T-helper 2 cell treated with Interferon-gamma antibody and Interleukin-4, amounts not matched to agents 100 ng/mL and 5 ng/mL, for 36 hours (primary cell): ENCODE measurements at regions not wholly inside any gene's neighbourhood (a gene's known extent, or its start where the extent isn't known, plus 50 kb on each side); places are given as distances from the start of the nearest gene placed in this dataset.

ENCODE experiments used
- intact Hi-C: fragments of 100-400 bp; cut with micrococcal nuclease; formaldehyde crosslinking; loops from one replicate; pipeline ENCODE4 v1.15.1; 2023

DNA sequence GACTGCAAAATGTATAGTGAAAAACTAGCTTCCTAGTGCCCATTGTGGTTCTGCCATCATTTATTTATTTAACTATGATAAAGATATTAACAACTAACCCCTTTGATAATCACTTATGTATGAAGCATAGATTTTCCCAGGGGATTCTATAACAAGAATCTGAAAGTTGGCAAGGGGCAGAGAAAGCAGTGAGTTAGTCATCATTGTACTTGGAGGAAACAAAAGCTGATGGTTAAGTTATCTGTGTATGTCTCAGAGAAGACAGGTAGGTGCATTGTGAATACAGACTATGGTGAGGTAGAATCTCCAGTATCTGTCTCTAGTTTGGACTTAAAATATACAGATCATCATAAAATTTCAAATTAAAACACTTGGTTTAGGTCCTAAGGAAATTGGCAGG is 2159.1 kb upstream of the CELF4 start:
- intact Hi-C loops = no loop called here

DNA sequence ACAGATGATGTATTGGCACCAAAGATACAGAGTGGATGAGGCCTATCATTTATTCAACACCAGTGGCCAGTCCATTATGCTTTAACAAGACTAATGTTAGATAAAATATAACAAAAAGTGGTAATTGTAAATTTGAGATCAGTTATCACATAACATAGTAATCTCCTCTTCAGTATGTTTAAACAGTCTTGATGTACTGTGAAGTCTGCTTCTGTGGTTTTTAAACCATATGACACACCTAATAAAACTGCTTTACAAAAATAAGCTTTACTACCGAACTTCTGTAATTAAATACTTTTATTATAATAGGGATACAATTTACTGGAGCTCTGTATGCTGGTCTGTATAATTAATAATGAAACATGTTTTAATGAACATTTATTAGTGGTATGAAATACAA is 2156.1 kb upstream of the CELF4 start:
- intact Hi-C loops = no loop called here

GRCh38 chr18:39713961-39714360 is 2148.4 kb upstream of the CELF4 start:
- intact Hi-C loops = no loop called here

DNA sequence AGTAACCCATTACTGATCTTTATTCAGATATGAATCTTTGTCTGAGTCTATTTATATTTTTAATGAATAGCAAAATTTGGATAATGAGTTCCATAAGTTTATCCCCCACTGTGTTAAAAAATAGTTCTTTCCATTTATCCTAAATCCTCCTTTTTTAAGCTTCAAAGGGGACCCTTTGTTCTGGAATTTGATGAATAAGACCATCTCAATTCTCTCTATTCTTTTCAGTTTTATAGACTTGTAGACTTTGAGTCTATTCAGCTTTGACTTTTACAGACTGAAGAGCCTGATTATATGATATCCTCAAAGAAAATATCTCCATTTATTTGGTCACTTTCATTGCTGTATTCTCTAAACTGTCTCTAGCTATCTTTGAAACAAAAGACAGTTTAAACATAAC is 2146.1 kb upstream of the CELF4 start:
- intact Hi-C loops = no loop called here

DNA sequence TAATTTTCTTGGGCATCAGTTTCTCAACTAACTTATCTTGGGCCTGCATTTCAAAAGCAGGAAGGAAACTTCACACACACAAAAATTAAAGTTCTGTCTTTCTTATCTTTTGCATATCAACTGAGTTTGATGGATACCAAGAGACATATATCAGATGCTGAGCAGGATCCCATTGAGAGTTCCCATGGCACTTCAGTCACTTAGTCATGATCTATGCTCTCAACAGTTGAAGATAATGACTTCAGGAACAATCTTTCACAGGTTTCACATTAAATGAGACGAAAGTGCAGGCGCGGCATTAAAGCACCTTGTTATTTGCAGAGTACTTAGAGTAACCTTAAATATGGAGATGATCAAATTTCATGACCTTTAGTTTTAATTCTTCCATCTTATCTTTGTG is 2139.8 kb upstream of the CELF4 start:
- intact Hi-C loops = no loop called here

- intact Hi-C loops = no loop called here
Observed at GRCh38 chr18:39702888-39703287, 2137.3 kb upstream of the CELF4 start.

- intact Hi-C loops = no loop called here
Observed at GRCh38 chr18:39701839-39702238, 2136.2 kb upstream of the CELF4 start.

GRCh38 chr18:39701055-39701783 is 2135.6 kb upstream of the CELF4 start:
- intact Hi-C loops = no loop called here

GRCh38 chr18:39699340-39699964 is 2133.9 kb upstream of the CELF4 start:
- intact Hi-C loops = no loop called here

- intact Hi-C loops = no loop called here
Observed at GRCh38 chr18:39698436-39698835, 2132.8 kb upstream of the CELF4 start.

DNA sequence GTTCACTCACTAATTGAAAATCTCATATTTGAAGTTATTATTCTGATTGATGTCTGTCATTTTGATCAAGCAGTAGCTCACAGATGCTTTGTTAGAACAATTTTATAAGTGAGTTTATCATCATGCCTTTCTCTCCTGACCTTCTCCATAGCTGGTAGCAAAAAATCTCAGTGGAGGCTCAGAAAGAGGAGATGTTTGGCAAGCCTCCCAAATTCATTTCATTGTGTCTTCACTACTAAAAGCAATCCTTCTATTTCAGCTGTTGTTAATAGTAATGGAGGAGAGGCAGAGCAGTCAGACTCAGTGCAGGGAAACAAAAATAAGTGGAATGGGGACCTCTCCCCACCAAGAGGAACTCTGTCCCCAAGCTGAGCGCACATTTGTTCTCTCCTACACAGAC is 2127.8 kb upstream of the CELF4 start:
- intact Hi-C loops = no loop called here

DNA sequence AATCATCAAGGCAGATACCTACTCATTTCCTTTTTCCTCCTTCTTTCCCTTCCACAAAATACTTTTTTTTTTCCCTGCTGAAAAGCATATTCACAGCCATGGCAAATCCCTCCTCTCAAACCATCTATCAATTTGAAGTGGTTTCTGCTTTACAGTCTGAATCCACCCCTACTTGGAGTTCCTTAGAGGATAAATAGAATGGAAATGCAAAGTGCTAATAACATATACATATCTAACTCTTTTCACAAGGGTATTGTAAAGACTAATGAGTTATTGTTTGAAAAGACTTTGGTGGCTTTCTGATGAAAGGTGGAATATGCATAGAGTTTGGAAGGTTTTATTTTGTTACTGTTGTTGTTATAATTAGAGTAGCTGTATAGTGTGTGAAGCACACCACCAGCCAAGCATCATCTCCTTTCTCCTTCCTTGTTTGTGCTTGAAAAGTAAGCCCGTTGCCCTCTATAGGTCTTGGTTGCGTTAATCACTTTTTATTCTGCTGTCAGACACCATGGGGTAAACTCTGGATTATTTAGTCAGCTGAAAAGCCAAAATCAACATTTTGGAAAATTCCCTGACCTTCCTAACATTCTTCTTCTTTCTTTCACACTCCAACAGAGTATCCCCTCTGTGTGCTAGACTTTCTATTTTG is 2126.9 kb upstream of the CELF4 start:
- intact Hi-C loops = no loop called here

GRCh38 chr18:39685303-39685902 is 2119.8 kb upstream of the CELF4 start:
- intact Hi-C loops = no loop called here

- intact Hi-C loops = no loop called here
Observed at GRCh38 chr18:39681061-39681460, 2115.5 kb upstream of the CELF4 start.

- intact Hi-C loops = no loop called here
Observed at GRCh38 chr18:39675906-39676305, 2110.3 kb upstream of the CELF4 start.

- intact Hi-C loops = no loop called here
Observed at GRCh38 chr18:39675368-39675767, 2109.8 kb upstream of the CELF4 start.

- intact Hi-C loops = no loop called here
Observed at GRCh38 chr18:39672171-39672570, 2106.6 kb upstream of the CELF4 start.

DNA sequence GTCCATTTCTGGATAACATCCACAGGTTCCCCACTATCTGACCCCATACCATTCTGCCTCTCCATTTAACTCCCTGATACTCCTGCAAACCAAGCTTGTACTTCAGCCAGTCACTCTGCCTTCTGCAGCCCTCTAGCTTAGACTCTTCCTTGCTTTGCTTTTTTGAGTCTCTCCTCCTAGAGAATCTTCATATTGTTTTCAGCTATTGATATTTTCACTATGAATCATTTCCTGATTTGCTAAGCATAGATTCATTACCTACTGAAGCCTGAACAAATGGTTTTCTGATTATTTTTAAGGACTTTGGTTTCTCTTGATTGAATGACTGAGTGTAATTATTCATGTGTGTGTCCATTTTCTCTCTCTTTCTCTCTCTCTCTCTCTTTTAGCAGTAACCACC is 2102.3 kb upstream of the CELF4 start:
- intact Hi-C loops = no loop called here

DNA sequence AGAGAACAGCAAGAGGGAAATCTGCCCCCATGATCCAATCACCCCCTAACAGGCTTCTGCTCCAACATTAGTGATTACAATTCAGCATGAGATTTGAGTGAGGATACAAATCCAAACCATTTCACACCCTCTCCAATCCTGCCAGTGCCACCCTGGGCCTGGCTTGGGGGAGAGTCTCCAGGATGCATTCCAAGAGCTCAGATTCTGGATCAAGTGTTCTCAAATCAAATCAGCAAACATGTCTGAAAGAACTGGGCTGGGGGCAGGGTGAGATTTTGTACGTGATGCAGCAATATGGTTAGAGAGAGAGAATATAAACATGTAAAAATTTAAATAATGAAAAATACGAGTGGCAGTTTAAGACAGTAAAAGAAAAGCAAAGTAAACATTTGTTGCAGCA is 2100.9 kb upstream of the CELF4 start:
- intact Hi-C loops = no loop called here

DNA sequence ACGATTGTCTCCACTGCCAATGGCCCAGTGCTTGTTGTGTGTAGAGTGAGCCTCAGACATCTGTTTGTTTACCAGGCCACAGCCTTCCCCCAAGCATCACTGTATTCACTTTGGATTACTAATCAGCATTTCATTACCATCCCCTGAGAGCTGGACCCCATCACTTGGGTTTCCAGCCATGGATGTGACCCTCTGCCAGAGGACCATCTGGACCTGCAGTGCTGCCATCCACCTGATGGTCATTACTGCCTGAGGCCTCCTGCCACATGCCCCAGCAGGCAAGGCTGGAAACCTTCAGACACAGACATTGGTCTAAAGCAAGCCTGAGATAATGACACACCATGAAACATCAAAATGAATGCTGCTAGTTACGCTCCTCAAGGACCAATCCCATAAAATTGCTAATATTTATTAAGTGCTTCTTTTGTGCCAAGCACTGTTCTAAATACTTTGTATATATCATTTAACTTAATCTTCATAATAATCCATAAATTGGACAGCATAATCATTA is 2096.3 kb upstream of the CELF4 start:
- intact Hi-C loops = no loop called here

GRCh38 chr18:39660141-39660540 is 2094.5 kb upstream of the CELF4 start:
- intact Hi-C loops = no loop called here

- intact Hi-C loops = no loop called here
Observed at GRCh38 chr18:39655341-39655740, 2089.7 kb upstream of the CELF4 start.
